ENCODE measurements at regions not wholly inside any gene's neighbourhood (a gene's known extent, or its start where the extent isn't known, plus 50 kb on each side); places are given as distances from the start of the nearest gene placed in this dataset.

DNA sequence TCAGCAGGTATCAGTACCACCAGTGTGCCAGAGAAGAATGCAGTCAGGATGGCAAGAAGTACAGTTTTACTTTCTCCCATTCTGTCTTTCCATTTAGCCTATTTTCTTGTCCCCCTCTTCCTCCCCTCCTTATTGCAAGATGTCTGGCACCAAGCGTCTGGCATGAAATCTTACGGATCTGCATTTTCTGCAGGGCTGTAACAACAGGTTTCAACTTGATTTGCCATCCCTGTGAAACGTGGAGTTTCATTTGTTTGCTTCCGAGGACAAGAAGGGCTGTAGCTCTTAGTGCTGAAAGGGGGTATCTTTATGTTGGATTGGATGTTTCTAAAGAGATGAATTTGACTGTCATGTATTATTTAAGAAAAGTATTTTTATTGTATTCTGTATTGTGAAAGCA, 1110.6 kb downstream of the BCL11B start:
- TF ChIP-seq, protein P1, sequence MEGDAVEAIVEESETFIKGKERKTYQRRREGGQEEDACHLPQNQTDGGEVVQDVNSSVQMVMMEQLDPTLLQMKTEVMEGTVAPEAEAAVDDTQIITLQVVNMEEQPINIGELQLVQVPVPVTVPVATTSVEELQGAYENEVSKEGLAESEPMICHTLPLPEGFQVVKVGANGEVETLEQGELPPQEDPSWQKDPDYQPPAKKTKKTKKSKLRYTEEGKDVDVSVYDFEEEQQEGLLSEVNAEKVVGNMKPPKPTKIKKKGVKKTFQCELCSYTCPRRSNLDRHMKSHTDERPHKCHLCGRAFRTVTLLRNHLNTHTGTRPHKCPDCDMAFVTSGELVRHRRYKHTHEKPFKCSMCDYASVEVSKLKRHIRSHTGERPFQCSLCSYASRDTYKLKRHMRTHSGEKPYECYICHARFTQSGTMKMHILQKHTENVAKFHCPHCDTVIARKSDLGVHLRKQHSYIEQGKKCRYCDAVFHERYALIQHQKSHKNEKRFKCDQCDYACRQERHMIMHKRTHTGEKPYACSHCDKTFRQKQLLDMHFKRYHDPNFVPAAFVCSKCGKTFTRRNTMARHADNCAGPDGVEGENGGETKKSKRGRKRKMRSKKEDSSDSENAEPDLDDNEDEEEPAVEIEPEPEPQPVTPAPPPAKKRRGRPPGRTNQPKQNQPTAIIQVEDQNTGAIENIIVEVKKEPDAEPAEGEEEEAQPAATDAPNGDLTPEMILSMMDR (IDR thresholded peaks at IDR 0.05; ENCODE audit: extremely low read depth in 1 of 2, insufficient read depth in 1 of 2, low read depth in 1 of 2, low read length in 2 of 2) = no peak
- no peak for TF ChIP-seq MYC (IDR thresholded peaks at IDR 0.05; ENCODE audit: low read depth, low read length)
- no peak for TF ChIP-seq POLR2A (IDR thresholded peaks at IDR 0.05; ENCODE audit: low read depth, low read length)
